Tibial nerve (tissue), 4 donors: ENCODE measurements at regions not wholly inside any gene's neighbourhood (a gene's known extent, or its start where the extent isn't known, plus 50 kb on each side); places are given as distances from the start of the nearest gene placed in this dataset.

Experiments used
- DNase-seq, 2 donors: peaks; one replicate each; pipeline ENCODE4 v3.0.0-alpha.2; 2019; ENCODE audit warnings: low spot score in 2 of 2
- H3K27ac ChIP-seq, 4 donors: fragments of 200-600 bp; sonication (generic) in 3 of 4; one replicate each; pipeline ENCODE4 v1.5.1; 2017 to 2019; ENCODE audit warnings: mild to moderate bottlenecking in 1 of 4
- H3K27me3 ChIP-seq, 2 donors: fragments of 200-600 bp; sonication (generic) in 1 of 2; one replicate each; pipeline versions ENCODE4 v1.5.1 to v1.6.0; 2017 to 2019
- H3K36me3 ChIP-seq, 3 donors: fragments of 200-600 bp; sonication (generic); one replicate each; pipeline ENCODE4 v1.5.1; 2018 to 2019
- H3K4me1 ChIP-seq, 4 donors: fragments of 200-600 bp; sonication (generic) in 3 of 4; one replicate each; pipeline ENCODE4 v1.5.1; 2017 to 2019
- H3K4me3 ChIP-seq, 4 donors: fragments of 200-600 bp; sonication (generic) in 3 of 4; one replicate each; pipeline ENCODE4 v1.5.1; 2017 to 2019; ENCODE audit warnings: mild to moderate bottlenecking in 1 of 4, moderate library complexity in 1 of 4
- H3K9me3 ChIP-seq, 4 donors: fragments of 200-600 bp; sonication (generic) in 3 of 4; one replicate each; pipeline ENCODE4 v1.5.1; 2017 to 2019
- CTCF ChIP-seq, 5 experiments: fragments of 200-600 bp in 3 of 5; fragments of 450-650 bp in 2 of 5; sonication (generic) in 3 of 5; IDR thresholded peaks; one replicate each; pipeline ENCODE4 v1.5.1; 2016 to 2019; ENCODE audit warnings: antibody characterized with exemption in 5 of 5, mild to moderate bottlenecking in 3 of 5, moderate library complexity in 2 of 5
- EP300 ChIP-seq, 2 donors: sonication (generic); formaldehyde crosslinking; IDR thresholded peaks; one replicate each; pipeline ENCODE4 v1.6.1; 2017; ENCODE audit warnings: antibody characterized with exemption in 2 of 2, mild to moderate bottlenecking in 1 of 2
- POLR2A ChIP-seq, 2 donors: fragments of 450-650 bp; IDR thresholded peaks; one replicate each; pipeline ENCODE4 v1.6.1; 2017; ENCODE audit warnings: antibody characterized with exemption in 2 of 2, mild to moderate bottlenecking in 2 of 2, moderate library complexity in 2 of 2
- WGBS, 2 donors: methylation state at CpG; one replicate each; pipeline ENCODE4 v1.1.5; 2018; 5-methylcytosine and 5-hydroxymethylcytosine counted together

GRCh38 chr1:221563476-221563921 lies 178.4 kb downstream of the DUSP10 start:
- TF ChIP-seq POLR2A (IDR thresholded peaks at IDR 0.05) = no peak
- TF ChIP-seq CTCF (IDR thresholded peaks at IDR 0.05) = no peak
- TF ChIP-seq EP300 (IDR thresholded peaks at IDR 0.05) = no peak
- DNase-seq = no peak
- no peaks in the 10 kb centered on the region for H3K9me3 ChIP-seq
- H3K27ac ChIP-seq = no peak overlapping the region
- H3K4me1 ChIP-seq = no peaks in the 10 kb centered on the region
- H3K4me3 ChIP-seq = no peak overlapping the region
- WGBS, 2 donors = 89 to 90% methylated on average over 23 to 24 of the region's 24 CpGs
- no peaks in the 10 kb centered on the region for H3K27me3 ChIP-seq
- no peaks in the 10 kb centered on the region for H3K36me3 ChIP-seq

GRCh38 chr1:221564891-221565290 lies 177.0 kb downstream of the DUSP10 start:
- Histone ChIP-seq H3K27ac (no peak overlapping the region), H3K9me3 (no peaks in the 10 kb centered on the region), H3K36me3 (no peaks in the 10 kb centered on the region), H3K4me1 (no peaks in the 10 kb centered on the region), H3K27me3 (no peaks in the 10 kb centered on the region), H3K4me3 (no peak overlapping the region)
- no peak for DNase-seq
- TF ChIP-seq CTCF (IDR thresholded peaks at IDR 0.05) (no peak), POLR2A (IDR thresholded peaks at IDR 0.05) (no peak), EP300 (IDR thresholded peaks at IDR 0.05) (no peak)
- WGBS, 2 donors = 83 to 85% methylated on average over 2 of the region's 2 CpGs

DNA sequence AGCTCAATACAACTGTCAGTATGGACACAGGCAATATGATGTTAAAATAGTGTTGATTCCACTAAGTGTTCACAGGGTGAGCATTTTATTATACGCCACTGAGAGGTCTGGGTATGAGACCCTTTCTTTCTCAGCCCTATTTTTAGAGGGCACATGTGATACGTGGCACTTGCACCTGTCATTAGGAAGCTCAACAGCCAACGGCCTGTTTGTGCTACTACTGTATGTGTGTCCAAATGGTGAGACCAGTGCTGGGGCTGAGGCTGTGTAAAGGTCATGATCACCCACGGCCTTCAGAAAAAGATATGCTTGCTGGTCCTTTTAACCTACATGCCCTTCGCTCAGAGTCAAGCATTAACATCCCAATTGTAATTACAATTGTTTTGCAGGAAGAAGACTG lies 176.2 kb downstream of the DUSP10 start:
- no peak for TF ChIP-seq CTCF (IDR thresholded peaks at IDR 0.05)
- no peaks in the 10 kb centered on the region for H3K36me3 ChIP-seq
- H3K27ac ChIP-seq = no peak overlapping the region
- H3K4me1 ChIP-seq = no peaks in the 10 kb centered on the region
- no peak overlapping the region for H3K4me3 ChIP-seq
- DNase-seq = no peak
- H3K9me3 ChIP-seq = no peaks in the 10 kb centered on the region
- no peaks in the 10 kb centered on the region for H3K27me3 ChIP-seq
- WGBS, 2 donors = 65 to 66% methylated on average over 5 of the region's 5 CpGs

DNA sequence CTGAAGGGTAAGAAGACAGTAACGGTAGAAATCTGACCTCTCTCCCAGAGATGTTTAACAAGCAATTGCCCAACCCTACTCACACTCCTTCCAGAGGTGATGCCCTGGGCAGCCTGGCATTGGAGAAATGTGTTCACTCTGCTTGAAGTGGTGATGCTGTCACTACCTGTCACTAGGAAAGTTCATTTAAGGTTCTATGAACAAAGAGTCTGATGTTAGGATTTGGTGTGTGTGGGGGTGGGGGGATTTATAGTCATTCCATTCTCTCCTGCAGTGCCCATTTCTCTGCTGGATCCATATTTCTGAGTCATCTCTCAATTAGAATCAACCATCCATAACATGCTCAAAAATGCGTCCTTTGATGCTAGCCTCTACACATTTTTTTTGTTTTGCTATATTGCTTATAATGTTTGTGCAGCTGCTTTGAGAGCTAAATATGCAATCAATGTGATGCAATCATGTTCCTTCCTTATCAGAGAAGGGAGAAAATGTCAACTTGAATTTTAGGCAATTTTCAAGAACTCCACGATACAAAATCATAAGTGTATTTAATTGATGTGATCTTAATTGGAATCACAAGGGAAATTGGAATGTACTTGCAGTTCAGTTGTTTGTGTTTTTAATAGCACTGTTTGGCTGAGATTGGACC lies 173.9 kb downstream of the DUSP10 start:
- H3K4me3 ChIP-seq = no peak overlapping the region
- no peaks in the 10 kb centered on the region for H3K36me3 ChIP-seq
- no peaks in the 10 kb centered on the region for H3K4me1 ChIP-seq
- TF ChIP-seq POLR2A (IDR thresholded peaks at IDR 0.05) (no peak), EP300 (IDR thresholded peaks at IDR 0.05) (no peak), CTCF (IDR thresholded peaks at IDR 0.05) (no peak)
- no peaks in the 10 kb centered on the region for H3K27me3 ChIP-seq
- no peaks in the 10 kb centered on the region for H3K9me3 ChIP-seq
- H3K27ac ChIP-seq = no peak overlapping the region
- 68 to 76% methylated on average over 3 of the region's 3 CpGs for WGBS, 2 donors
- DNase-seq = no peak

DNA sequence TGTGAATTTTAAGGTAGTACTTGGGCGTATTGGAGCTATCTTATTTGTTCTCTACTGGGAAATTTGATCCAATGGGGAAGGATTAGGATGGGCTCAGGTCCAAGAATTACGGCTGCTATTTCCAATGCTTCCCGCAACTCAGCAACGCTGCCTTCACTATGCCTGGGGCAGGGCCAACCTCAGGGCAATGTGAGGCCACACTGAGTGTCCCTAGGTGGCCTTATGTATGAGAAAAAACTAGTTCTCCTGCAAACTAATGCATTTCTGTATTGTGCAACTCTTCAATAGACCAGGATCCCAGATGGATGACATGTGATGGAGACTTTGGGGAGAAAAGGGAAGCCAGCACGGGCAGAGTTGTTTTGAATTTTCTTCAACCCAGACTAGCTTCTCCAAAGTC lies 168.1 kb downstream of the DUSP10 start:
- WGBS, 2 donors = 44 to 63% methylated on average over 5 of the region's 5 CpGs
- Histone ChIP-seq H3K9me3 (peaks cover 0 to 6% (median 0%) of the 10 kb centered on the region in 4 donors), H3K36me3 (no peaks in the 10 kb centered on the region), H3K27ac (no peak overlapping the region), H3K4me1 (no peaks in the 10 kb centered on the region), H3K27me3 (no peaks in the 10 kb centered on the region), H3K4me3 (no peak overlapping the region)
- TF ChIP-seq POLR2A (IDR thresholded peaks at IDR 0.05) = no peak
- no peak for TF ChIP-seq CTCF (IDR thresholded peaks at IDR 0.05)
- peak in 1 of 2 donors; percentile 59 for TF ChIP-seq EP300 (IDR thresholded peaks at IDR 0.05)
- DNase-seq = peak in 1 of 2 donors; percentile 6
